K562 (cell line): ENCODE measurements at regions not wholly inside any gene's neighbourhood (a gene's known extent, or its start where the extent isn't known, plus 50 kb on each side); places are given as distances from the start of the nearest gene placed in this dataset.

Source experiments
- ATAC-seq: fragments of 200-7000 bp; cut with Tn5 transposase; 3 replicates; pipeline ENCODE4 v1.9.1; 2020; ENCODE audit warnings: moderate library complexity
- BruUV-seq: library from RNA; stranded (reverse); fragments of 400-500 nt; replicated peaks from 2 replicates; lab custom pipeline; 2021; lab: Mats Ljungman, UMichigan
- CTCF ChIA-PET: fragments of 300-600 bp; formaldehyde crosslinking; extraction: SDS; loops from one replicate; lab custom pipeline; 2021; ENCODE audit warnings: low intra/inter-chr PET ratio; lab: Yijun Ruan, JAX
- POLR2A ChIA-PET: fragments of 300-600, 350-650 bp; sonication (Branson Sonifier 250); formaldehyde crosslinking; extraction: SDS; loops from one replicate; lab custom pipeline; 2021; ENCODE audit warnings: antibody characterized with exemption, inconsistent platforms; lab: Yijun Ruan, JAX
- DNase-seq, 4 experiments: peaks; one replicate each; pipeline versions ENCODE4 v3.0.0 to v3.0.0-alpha.2; 2011 to 2018; ENCODE audit warnings: low spot score in 3 of 4, mixed read lengths in 3 of 4; ENCODE audit errors: extremely low read depth in 1 of 4
- FAIRE-seq: peaks from 2 replicates; lab custom pipeline; 2011; peaks lifted over from hg19 to GRCh38; lab: Jason Lieb, UNC
- H2AFZ ChIP-seq: 2 replicates; pipeline ENCODE4 v1.6.0; 2011; ENCODE audit warnings: low read depth, low read length, control low read depth, inconsistent platforms
- H3K27ac ChIP-seq: fragments of 200-600 bp; 3 replicates; pipeline ENCODE4 v1.8.0; 2011; ENCODE audit warnings: low read depth, mild to moderate bottlenecking, control low read depth, inconsistent platforms, low read length, moderate library complexity, mixed read lengths; ENCODE audit errors: extremely low read depth
- H3K27me3 ChIP-seq, 2 experiments: fragments of 300-600 bp in 1 of 2; 2 replicates in 1 of 2; 3 replicates in 1 of 2; pipeline versions ENCODE4 v1.6.0 to v1.8.0; 2011; ENCODE audit warnings: inconsistent platforms in 2 of 2, low read length in 2 of 2, mild to moderate bottlenecking in 1 of 2, mixed read lengths in 1 of 2, moderate library complexity in 1 of 2; ENCODE audit not compliant: control insufficient read depth in 2 of 2, insufficient read depth in 2 of 2
- H3K36me3 ChIP-seq: fragments of 300-600 bp; 3 replicates; pipeline ENCODE4 v1.8.0; 2011; ENCODE audit warnings: mild to moderate bottlenecking, low read length, inconsistent platforms; ENCODE audit not compliant: control insufficient read depth, insufficient read depth
- H3K4me1 ChIP-seq, 2 experiments: fragments of 200-600 bp in 1 of 2; replicated peaks in 1 of 2; 2 replicates in 1 of 2; 3 replicates in 1 of 2; pipeline versions ENCODE4 v1.5.1 to v1.8.0; 2011; ENCODE audit warnings: inconsistent platforms in 2 of 2, low read length in 2 of 2, mild to moderate bottlenecking in 1 of 2, mixed read lengths in 1 of 2, moderate library complexity in 1 of 2; ENCODE audit not compliant: control insufficient read depth in 2 of 2, insufficient read depth in 2 of 2
- H3K4me2 ChIP-seq: 2 replicates; pipeline ENCODE4 v1.6.1; 2011; ENCODE audit warnings: low read length, control low read depth, inconsistent platforms, mixed read lengths; ENCODE audit not compliant: insufficient read depth
- H3K4me3 ChIP-seq: fragments of 200-600 bp; sonication (generic), shearing (Covaris generic); 2 replicates; pipeline ENCODE4 v1.5.1; 2016; ENCODE audit warnings: control low read depth, inconsistent platforms
- H3K79me2 ChIP-seq: fragments of 200-600 bp; 3 replicates; pipeline ENCODE4 v1.8.0; 2011; ENCODE audit warnings: low read length, inconsistent platforms; ENCODE audit not compliant: control insufficient read depth, insufficient read depth
- H3K9ac ChIP-seq, 2 experiments: 2 replicates each; pipeline versions ENCODE4 v1.6.0 to v1.6.1; 2011; ENCODE audit warnings: low read depth in 2 of 2, low read length in 2 of 2, control low read depth in 1 of 2, inconsistent platforms in 1 of 2, mild to moderate bottlenecking in 1 of 2, mixed read lengths in 1 of 2; ENCODE audit not compliant: insufficient read depth in 1 of 2
- H3K9me1 ChIP-seq: one replicate; pipeline ENCODE4 v1.6.0; 2011; ENCODE audit warnings: inconsistent platforms, mild to moderate bottlenecking, low read length, moderate library complexity; ENCODE audit not compliant: control insufficient read depth, insufficient read depth
- H3K9me3 ChIP-seq: replicated peaks from 2 replicates; pipeline ENCODE4 v1.5.1; 2011; ENCODE audit warnings: low read depth, low read length, inconsistent platforms; ENCODE audit not compliant: control insufficient read depth, insufficient read depth
- H4K20me1 ChIP-seq: replicated peaks from 2 replicates; pipeline ENCODE4 v1.6.1; 2011; ENCODE audit warnings: low read length, inconsistent platforms, mixed read lengths; ENCODE audit not compliant: control insufficient read depth, insufficient read depth
- CREM ChIP-seq: IDR thresholded peaks from 2 replicates; pipeline ENCODE4 v1.6.1; 2014; ENCODE audit warnings: antibody characterized with exemption, low read depth
- NBN ChIP-seq: fragments of 450-650 bp; IDR thresholded peaks from 2 replicates; pipeline ENCODE4 v1.6.1; 2016; ENCODE audit warnings: low read depth, mild to moderate bottlenecking
- PHTF2 ChIP-seq: fragments of 250-450 bp; sonication (Bioruptor Pico); IDR thresholded peaks from 2 replicates; pipeline ENCODE4 v1.5.0; 2021; ENCODE audit warnings: mild to moderate bottlenecking
- RAD21 ChIP-seq, 2 experiments: fragments of 250-450 bp in 1 of 2; fragments of 450-650 bp in 1 of 2; sonication (Bioruptor Pico) in 1 of 2; formaldehyde crosslinking in 1 of 2; IDR thresholded peaks in 1 of 2; conservative IDR thresholded peaks in 1 of 2; 2 replicates each; pipeline versions ENCODE4 v1.4.0 to v1.8.0; 2020 to 2022; ENCODE audit warnings: mild to moderate bottlenecking in 2 of 2, moderate library complexity in 1 of 2
- SMARCA4 ChIP-seq: fragments of 450-650 bp; IDR thresholded peaks from 2 replicates; pipeline ENCODE4 v1.6.1; 2016
- TAL1 ChIP-seq: fragments of 450-650 bp; IDR thresholded peaks from 2 replicates; pipeline ENCODE4 v1.6.1; 2016; ENCODE audit warnings: mild to moderate bottlenecking
- ZKSCAN3 ChIP-seq: fragments of 250-450 bp; sonication (Bioruptor Pico); IDR thresholded peaks from 2 replicates; pipeline ENCODE4 v1.4.0; 2020
- WGBS: fragments of 100-300 bp; shearing (Covaris generic); methylation state at CpG from one replicate; pipeline ENCODE4 v1.1.6; 2016; ENCODE audit warnings: low coverage, mixed read lengths; ENCODE audit not compliant: insufficient coverage; ENCODE audit errors: missing lambda C conversion rate; 5-methylcytosine and 5-hydroxymethylcytosine counted together
- in situ Hi-C: fragments of 300-500 bp; cut with MboI; formaldehyde crosslinking; loops from 4 replicates; pipeline ENCODE4 v1.15.0; 2018; ENCODE audit warnings: inconsistent platforms, mixed read lengths
- intact Hi-C: fragments of 100-400 bp; cut with micrococcal nuclease; formaldehyde crosslinking; loops from 2 replicates; pipeline ENCODE4 v1.14.2; 2022
- TF ChIP-seq, protein P1 (sequence below): IDR thresholded peaks from 3 replicates; pipeline ENCODE4 v1.6.1; 2011; ENCODE audit warnings: borderline replicate concordance, mild to moderate bottlenecking, moderate library complexity; ENCODE audit not compliant: insufficient read length; ENCODE audit errors: extremely low read depth
- TF ChIP-seq, protein P2 (sequence below): fragments of 250-450 bp; sonication (Bioruptor Pico); IDR thresholded peaks from 2 replicates; pipeline ENCODE4 v1.9.0; 2021; ENCODE audit warnings: mild to moderate bottlenecking
- TF ChIP-seq, protein P3 (sequence below): sonication (generic); formaldehyde crosslinking; IDR thresholded peaks from 2 replicates; pipeline ENCODE4 v1.5.0; 2020; ENCODE audit warnings: missing genetic modification reagents
- TF ChIP-seq, protein P4 (sequence below): fragments of 450-650 bp; IDR thresholded peaks from 2 replicates; pipeline ENCODE4 v1.6.1; 2016; ENCODE audit warnings: mild to moderate bottlenecking
- TF ChIP-seq, protein P5 (sequence below): fragments of 450-650 bp; IDR thresholded peaks from 2 replicates; pipeline ENCODE4 v1.6.1; 2016; ENCODE audit warnings: borderline replicate concordance
- TF ChIP-seq, protein P6 (sequence below): fragments of 450-650 bp; formaldehyde crosslinking; conservative IDR thresholded peaks from 2 replicates; pipeline ENCODE4 v1.4.0; 2022; ENCODE audit warnings: mild to moderate bottlenecking, missing genetic modification characterization

DNA sequence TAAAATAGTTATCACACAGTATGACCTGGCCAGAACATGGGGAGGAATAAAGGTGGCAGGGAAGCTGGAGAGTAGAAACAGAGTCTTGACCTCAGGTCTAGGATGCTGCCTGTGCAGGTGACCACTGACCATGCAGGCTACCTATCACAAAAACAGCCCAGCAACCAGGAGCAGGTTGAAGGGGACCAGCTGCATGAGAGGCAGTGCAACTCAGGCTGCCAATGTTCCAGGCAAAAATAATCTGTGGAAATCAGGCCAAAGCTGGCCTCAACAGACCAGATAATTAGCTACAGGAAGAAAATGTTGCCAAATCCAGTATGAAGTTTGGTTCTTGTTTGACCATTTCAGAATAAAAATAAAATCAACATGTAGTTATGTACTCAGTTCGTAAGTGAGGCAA, 72.6 kb downstream of the PDE6H start:
- no TSS peak for BruUV-seq
- Histone ChIP-seq H3K4me1 (no peaks in the 10 kb centered on the region), H3K79me2 (no peaks in the 10 kb centered on the region), H2AFZ (no peak overlapping the region), H3K4me3 (no peak overlapping the region), H3K4me2 (no peak overlapping the region), H3K9me3 (no peaks in the 10 kb centered on the region), H4K20me1 (no peaks in the 10 kb centered on the region), H3K36me3 (no peaks in the 10 kb centered on the region), H3K27me3 (no peaks in the 10 kb centered on the region), H3K9ac (no peak overlapping the region), H3K27ac (no peak overlapping the region), H3K9me1 (no peaks in the 10 kb centered on the region)
- ChIA-PET POLR2A (no interaction called here), CTCF (no interaction called here)
- no peak for FAIRE-seq
- in situ Hi-C loops (no loop called here), intact Hi-C loops (no loop called here)
- no peak for ATAC-seq
- 0% methylated on average over 1 of the region's 1 CpG for WGBS
- no peak for DNase-seq
- TF ChIP-seq PHTF2, result no peak
- TF ChIP-seq, protein P1, sequence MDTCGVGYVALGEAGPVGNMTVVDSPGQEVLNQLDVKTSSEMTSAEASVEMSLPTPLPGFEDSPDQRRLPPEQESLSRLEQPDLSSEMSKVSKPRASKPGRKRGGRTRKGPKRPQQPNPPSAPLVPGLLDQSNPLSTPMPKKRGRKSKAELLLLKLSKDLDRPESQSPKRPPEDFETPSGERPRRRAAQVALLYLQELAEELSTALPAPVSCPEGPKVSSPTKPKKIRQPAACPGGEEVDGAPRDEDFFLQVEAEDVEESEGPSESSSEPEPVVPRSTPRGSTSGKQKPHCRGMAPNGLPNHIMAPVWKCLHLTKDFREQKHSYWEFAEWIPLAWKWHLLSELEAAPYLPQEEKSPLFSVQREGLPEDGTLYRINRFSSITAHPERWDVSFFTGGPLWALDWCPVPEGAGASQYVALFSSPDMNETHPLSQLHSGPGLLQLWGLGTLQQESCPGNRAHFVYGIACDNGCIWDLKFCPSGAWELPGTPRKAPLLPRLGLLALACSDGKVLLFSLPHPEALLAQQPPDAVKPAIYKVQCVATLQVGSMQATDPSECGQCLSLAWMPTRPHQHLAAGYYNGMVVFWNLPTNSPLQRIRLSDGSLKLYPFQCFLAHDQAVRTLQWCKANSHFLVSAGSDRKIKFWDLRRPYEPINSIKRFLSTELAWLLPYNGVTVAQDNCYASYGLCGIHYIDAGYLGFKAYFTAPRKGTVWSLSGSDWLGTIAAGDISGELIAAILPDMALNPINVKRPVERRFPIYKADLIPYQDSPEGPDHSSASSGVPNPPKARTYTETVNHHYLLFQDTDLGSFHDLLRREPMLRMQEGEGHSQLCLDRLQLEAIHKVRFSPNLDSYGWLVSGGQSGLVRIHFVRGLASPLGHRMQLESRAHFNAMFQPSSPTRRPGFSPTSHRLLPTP, result no peak
- no peak for TF ChIP-seq ZKSCAN3 (CRISPR knock-in tag)
- TF ChIP-seq, protein P2, sequence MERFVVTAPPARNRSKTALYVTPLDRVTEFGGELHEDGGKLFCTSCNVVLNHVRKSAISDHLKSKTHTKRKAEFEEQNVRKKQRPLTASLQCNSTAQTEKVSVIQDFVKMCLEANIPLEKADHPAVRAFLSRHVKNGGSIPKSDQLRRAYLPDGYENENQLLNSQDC (CRISPR knock-in tag), result no peak
- no peak for TF ChIP-seq NBN
- no peak for TF ChIP-seq SMARCA4
- no peak for TF ChIP-seq CREM
- TF ChIP-seq, protein P3, sequence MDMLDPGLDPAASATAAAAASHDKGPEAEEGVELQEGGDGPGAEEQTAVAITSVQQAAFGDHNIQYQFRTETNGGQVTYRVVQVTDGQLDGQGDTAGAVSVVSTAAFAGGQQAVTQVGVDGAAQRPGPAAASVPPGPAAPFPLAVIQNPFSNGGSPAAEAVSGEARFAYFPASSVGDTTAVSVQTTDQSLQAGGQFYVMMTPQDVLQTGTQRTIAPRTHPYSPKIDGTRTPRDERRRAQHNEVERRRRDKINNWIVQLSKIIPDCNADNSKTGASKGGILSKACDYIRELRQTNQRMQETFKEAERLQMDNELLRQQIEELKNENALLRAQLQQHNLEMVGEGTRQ, result no peak
- TF ChIP-seq TAL1, result no peak
- TF ChIP-seq, protein P4, sequence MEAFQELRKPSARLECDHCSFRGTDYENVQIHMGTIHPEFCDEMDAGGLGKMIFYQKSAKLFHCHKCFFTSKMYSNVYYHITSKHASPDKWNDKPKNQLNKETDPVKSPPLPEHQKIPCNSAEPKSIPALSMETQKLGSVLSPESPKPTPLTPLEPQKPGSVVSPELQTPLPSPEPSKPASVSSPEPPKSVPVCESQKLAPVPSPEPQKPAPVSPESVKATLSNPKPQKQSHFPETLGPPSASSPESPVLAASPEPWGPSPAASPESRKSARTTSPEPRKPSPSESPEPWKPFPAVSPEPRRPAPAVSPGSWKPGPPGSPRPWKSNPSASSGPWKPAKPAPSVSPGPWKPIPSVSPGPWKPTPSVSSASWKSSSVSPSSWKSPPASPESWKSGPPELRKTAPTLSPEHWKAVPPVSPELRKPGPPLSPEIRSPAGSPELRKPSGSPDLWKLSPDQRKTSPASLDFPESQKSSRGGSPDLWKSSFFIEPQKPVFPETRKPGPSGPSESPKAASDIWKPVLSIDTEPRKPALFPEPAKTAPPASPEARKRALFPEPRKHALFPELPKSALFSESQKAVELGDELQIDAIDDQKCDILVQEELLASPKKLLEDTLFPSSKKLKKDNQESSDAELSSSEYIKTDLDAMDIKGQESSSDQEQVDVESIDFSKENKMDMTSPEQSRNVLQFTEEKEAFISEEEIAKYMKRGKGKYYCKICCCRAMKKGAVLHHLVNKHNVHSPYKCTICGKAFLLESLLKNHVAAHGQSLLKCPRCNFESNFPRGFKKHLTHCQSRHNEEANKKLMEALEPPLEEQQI, result no peak
- no peak for TF ChIP-seq RAD21 (CRISPR knock-in tag; conservative IDR thresholded peaks at IDR 0.05 in 1 of 2, IDR thresholded peaks at IDR 0.05 in 1 of 2)
- TF ChIP-seq, protein P5, sequence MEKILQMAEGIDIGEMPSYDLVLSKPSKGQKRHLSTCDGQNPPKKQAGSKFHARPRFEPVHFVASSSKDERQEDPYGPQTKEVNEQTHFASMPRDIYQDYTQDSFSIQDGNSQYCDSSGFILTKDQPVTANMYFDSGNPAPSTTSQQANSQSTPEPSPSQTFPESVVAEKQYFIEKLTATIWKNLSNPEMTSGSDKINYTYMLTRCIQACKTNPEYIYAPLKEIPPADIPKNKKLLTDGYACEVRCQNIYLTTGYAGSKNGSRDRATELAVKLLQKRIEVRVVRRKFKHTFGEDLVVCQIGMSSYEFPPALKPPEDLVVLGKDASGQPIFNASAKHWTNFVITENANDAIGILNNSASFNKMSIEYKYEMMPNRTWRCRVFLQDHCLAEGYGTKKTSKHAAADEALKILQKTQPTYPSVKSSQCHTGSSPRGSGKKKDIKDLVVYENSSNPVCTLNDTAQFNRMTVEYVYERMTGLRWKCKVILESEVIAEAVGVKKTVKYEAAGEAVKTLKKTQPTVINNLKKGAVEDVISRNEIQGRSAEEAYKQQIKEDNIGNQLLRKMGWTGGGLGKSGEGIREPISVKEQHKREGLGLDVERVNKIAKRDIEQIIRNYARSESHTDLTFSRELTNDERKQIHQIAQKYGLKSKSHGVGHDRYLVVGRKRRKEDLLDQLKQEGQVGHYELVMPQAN, result no peak
- TF ChIP-seq, protein P6, sequence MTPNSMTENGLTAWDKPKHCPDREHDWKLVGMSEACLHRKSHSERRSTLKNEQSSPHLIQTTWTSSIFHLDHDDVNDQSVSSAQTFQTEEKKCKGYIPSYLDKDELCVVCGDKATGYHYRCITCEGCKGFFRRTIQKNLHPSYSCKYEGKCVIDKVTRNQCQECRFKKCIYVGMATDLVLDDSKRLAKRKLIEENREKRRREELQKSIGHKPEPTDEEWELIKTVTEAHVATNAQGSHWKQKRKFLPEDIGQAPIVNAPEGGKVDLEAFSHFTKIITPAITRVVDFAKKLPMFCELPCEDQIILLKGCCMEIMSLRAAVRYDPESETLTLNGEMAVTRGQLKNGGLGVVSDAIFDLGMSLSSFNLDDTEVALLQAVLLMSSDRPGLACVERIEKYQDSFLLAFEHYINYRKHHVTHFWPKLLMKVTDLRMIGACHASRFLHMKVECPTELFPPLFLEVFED (CRISPR knock-in tag), result no peak
